Coronary artery (tissue), 2 donors: ENCODE measurements at regions not wholly inside any gene's neighbourhood (a gene's known extent, or its start where the extent isn't known, plus 50 kb on each side); places are given as distances from the start of the nearest gene placed in this dataset.

Experiments
- DNase-seq: peaks from one replicate; pipeline ENCODE4 v3.0.0-alpha.2; 2017; ENCODE audit warnings: low spot score
- H3K27ac ChIP-seq, 2 donors: fragments of 200-600 bp; sonication (generic); one replicate each; pipeline ENCODE4 v1.5.1; 2016 to 2019
- H3K4me3 ChIP-seq: fragments of 200-600 bp; sonication (generic); 2 replicates; pipeline ENCODE4 v1.5.1; 2016; ENCODE audit warnings: mild to moderate bottlenecking, moderate library complexity
- CTCF ChIP-seq: fragments of 200-600 bp; sonication (generic); IDR thresholded peaks from one replicate; pipeline ENCODE4 v1.5.1; 2019; ENCODE audit warnings: antibody characterized with exemption

GRCh38 chr1:29810121-29811120 is 574.1 kb downstream of the PTPRU start:
- TF ChIP-seq CTCF = no peak
- H3K27ac ChIP-seq = no peak overlapping the region
- DNase-seq = peak; percentile 60
- no peak overlapping the region for H3K4me3 ChIP-seq

- no peak overlapping the region for H3K4me3 ChIP-seq
- DNase-seq = no peak
- TF ChIP-seq CTCF = no peak
- no peak overlapping the region for H3K27ac ChIP-seq
Measured at GRCh38 chr1:29809446-29810120, 573.3 kb downstream of the PTPRU start.

GRCh38 chr1:29808141-29808995 is 572.0 kb downstream of the PTPRU start:
- Histone ChIP-seq H3K4me3 (no peak overlapping the region), H3K27ac (no peak overlapping the region)
- peak; percentile 33 for DNase-seq
- no peak for TF ChIP-seq CTCF

DNA sequence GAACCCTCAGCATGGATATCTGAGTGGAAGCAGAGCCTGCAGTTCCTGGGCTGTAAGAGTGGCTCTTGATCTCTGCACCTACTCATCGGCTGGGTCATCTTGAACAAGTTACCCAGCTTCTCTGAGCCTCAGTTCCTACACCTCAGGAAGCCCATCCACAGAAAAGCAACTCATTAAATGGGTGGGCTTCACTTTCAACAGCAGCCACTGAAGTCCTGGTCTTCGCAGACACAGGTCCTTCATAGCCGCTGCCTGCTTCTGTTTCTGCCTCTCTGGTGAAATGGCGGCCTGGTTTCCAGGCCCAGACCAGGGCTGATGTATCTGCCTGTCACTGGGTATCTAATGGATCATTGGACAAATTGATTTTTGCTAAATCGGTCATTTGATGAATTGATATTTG is 571.4 kb downstream of the PTPRU start:
- no peak overlapping the region for H3K4me3 ChIP-seq
- no peak for TF ChIP-seq CTCF
- DNase-seq = peak; percentile 22

GRCh38 chr1:29806646-29807319 is 570.5 kb downstream of the PTPRU start:
- no peak overlapping the region for H3K4me3 ChIP-seq
- no peak overlapping the region for H3K27ac ChIP-seq
- TF ChIP-seq CTCF = no peak
- DNase-seq = peak; percentile 43

More for the DNA sequence above, 571.4 kb downstream of the PTPRU start:
- H3K27ac ChIP-seq = no peak overlapping the region

- peak; percentile 17 for DNase-seq
- TF ChIP-seq CTCF = no peak
- Histone ChIP-seq H3K27ac (no peak overlapping the region), H3K4me3 (no peak overlapping the region)
Measured at GRCh38 chr1:29805896-29806160, 569.5 kb downstream of the PTPRU start.
